HG02885 (cell line): ENCODE measurements at regions not wholly inside any gene's neighbourhood (a gene's known extent, or its start where the extent isn't known, plus 50 kb on each side); places are given as distances from the start of the nearest gene placed in this dataset.

Source experiments
- ATAC-seq: cut with Tn5 transposase; IDR thresholded peaks from one replicate; pipeline ENCODE4 v1.9.1; 2021; ENCODE audit warnings: mild to moderate bottlenecking; ENCODE audit not compliant: unreplicated experiment, poor library complexity

DNA sequence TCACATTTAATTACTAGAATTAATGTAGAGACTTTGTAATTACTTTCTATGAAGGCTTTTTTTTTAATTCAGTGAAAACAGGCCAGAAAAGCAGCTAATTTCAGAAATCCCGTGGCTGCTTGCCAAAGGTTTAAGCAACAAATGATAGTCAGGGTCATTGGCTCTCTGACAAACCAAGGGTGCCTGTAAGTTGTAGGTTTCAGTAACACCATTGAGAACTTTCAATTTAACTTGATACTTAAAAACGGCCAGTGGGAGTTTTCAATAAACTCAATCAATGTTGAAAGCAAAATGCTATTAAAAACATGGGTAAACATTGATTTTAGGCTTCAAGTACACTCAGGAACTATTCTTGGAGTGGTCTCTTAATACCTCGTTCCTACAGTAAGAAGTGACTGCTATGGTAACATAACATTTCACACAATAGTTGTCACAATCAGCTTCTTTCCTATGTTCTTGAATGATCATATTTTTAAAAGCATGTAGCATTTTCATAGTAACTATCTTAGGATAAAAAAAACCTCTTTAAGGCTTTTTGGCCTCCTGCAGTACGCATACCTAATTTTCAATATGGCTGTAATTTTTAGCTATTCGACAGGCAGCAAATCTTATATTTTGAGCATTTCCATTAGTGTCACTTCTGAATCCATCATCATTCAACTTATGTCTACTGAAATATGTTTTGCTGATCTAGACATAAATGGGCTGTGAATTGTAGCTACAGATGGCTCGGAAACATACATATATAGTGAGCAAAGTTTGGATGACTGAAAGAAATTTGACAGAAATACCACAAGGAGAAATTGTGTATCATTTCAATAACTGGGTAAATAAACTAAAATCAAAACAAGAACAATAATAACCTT is 592.1 kb upstream of the GBE1 start:
- ATAC-seq, result no peak

GRCh38 chr3:82347585-82347984 is 586.1 kb upstream of the GBE1 start:
- no peak for ATAC-seq

- ATAC-seq, result no peak
Measured at GRCh38 chr3:82342521-82342920, 581.1 kb upstream of the GBE1 start.

DNA sequence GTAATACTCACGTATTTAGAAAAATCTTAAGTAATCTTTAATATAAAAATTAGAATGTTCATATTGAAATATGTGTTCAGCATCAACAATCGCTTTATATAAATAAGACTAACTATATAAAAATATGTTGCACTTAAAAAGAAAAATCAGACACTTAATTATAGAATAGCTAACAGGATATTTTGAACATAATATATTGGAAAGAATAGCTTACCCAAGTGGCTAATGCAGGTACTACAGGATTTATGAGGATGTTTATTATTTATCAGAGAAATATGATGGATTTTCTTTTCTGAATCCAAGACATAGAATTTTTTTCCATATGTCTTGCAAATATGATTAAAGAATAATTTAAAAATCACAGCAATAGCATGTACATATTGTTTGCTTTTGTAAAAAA is 567.9 kb upstream of the GBE1 start:
- no peak for ATAC-seq

- ATAC-seq, result no peak
Measured at GRCh38 chr3:82311901-82312300, 550.5 kb upstream of the GBE1 start.

- ATAC-seq, result no peak
Measured at GRCh38 chr3:82308755-82309154, 547.3 kb upstream of the GBE1 start.

DNA sequence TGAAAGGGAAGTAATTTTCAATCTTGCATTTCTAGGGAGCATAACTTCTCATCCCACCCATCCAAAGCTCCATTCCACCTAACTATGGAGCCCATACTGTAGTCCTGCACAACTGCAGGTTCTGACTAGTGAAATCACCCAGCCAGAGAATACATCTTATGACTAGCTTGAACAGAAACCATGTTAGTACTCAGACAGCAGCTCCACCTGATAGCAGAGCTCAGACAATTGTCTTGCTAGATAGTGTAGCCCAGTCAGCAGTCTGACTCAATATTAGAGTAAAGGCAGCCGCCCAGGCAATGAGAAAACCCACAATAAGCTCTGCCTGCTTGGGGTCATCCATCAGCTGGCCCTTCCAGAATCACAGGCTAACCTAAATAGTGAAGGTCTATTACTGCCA is 544.7 kb upstream of the GBE1 start:
- ATAC-seq, result no peak

DNA sequence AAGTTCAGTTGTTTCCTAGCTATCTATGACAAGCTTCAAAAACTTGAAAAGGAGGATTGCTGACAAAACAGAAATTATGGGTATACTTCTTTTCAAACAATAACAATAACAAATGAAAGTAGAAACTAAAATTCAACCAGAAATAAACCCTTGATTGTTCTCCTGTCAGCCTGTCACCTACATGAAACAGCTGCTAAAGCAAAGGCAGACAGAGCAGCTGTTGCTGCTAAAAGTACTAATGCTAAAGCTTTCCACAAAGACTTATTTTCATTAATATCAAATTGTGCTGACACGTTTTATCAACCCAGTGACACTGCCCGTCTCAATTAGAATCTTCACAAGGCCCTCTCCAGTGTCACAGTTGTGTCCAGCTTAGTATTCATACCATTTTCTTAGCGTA is 533.2 kb upstream of the GBE1 start:
- ATAC-seq, result no peak

GRCh38 chr3:82293867-82294266 is 532.4 kb upstream of the GBE1 start:
- peak; percentile 67 for ATAC-seq

DNA sequence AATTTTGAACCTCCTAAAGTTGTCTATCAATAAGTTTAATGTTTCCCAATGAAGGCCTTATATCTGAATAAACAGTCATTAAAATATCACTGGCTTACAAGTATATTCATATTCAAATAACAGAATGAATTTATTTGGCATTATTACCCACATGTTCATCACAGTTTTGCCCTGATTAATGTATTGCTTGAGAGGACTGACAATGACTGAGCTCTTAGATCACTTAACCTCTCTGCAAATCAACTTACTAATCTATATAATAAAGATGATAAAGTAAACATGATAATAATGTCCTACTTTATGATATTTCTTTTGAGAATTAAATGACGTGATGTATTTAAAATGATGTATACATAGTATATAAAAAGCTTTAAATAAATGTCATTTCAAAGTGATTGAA is 532.0 kb upstream of the GBE1 start:
- ATAC-seq, result no peak

GRCh38 chr3:82287562-82287961 is 526.1 kb upstream of the GBE1 start:
- no peak for ATAC-seq

GRCh38 chr3:82281205-82281604 is 519.8 kb upstream of the GBE1 start:
- ATAC-seq, result no peak

- ATAC-seq, result no peak
Measured at GRCh38 chr3:82276992-82277391, 515.5 kb upstream of the GBE1 start.

GRCh38 chr3:82274897-82275296 is 513.5 kb upstream of the GBE1 start:
- ATAC-seq, result no peak

DNA sequence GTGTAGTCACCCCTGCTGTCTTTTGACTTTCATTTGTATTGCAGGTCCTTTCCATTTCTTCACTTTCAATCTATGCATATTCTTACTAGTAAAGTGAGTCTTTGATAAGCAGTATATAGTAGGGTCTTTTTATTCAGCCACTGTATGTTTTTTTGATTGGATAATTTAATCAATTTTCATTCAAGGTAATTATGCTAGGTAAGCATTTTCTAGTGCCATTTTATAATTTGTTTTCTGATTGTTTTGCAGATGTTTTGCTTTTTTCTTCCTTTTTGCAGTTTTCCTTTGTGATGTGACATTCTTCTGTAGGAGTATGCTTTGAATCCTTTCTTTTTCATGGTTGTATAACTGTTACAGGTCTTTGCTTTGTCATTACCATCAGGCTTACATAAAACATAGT is 504.3 kb upstream of the GBE1 start:
- ATAC-seq, result no peak

DNA sequence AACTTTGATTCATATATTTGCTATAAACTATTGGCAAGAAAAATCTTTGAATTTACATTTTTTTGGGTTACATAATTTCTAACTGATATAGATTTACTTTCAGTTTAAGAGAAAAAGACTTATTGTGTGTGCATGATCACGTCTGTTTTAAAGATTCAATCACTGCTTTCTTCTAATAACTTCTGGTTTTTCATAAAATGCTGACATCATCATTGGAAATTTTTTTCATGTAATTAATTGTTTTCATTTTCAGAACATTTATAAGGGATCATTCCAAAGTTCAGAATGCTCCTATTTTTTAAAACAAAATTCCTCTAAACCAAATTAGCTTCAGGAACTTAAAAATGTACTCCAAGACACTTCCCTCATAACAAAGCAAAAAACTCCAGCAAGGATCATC is 500.7 kb upstream of the GBE1 start:
- ATAC-seq, result no peak

- ATAC-seq, result no peak
Measured at GRCh38 chr3:82261637-82262036, 500.2 kb upstream of the GBE1 start.

- no peak for ATAC-seq
Measured at GRCh38 chr3:82261013-82261412, 499.6 kb upstream of the GBE1 start.

DNA sequence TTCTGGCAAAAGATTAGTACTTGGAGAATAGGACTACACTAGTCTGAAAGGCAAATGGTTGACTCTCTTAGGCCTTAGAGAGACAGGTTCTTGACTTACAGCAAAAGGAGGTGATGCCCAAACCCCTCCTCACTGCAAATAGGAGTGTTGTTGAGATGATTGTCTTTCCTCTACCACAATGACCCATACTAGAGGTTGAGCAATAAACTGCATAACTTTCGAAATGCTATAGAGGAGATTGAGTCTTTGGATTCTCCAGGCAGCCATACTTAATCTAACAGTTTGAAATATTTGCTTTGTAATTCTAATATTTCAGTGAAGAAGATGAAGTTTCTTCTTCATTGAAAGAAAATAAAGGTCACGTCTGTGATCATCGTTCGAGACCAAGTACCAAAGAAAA is 498.5 kb upstream of the GBE1 start:
- ATAC-seq, result no peak

DNA sequence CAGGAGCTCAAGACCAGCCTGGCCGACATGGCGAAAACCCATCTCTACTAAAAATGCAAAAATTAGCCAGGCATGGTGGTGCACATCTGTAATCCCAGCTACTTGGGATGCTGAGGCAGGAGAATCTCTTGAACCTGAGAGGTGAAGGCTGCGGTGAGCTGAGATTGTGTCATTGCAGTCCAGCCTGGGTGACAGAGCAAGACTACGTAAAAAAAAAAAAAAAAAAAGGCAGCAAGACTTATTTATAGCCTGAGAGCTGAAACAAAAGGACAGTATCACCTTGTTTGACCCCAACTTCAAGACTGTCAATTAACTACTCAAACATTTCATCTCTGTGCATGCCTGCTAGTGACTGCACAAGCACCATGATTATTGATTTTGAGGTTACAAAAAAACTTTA is 478.9 kb upstream of the GBE1 start:
- no peak for ATAC-seq

GRCh38 chr3:82236257-82236656 is 474.8 kb upstream of the GBE1 start:
- ATAC-seq, result no peak

DNA sequence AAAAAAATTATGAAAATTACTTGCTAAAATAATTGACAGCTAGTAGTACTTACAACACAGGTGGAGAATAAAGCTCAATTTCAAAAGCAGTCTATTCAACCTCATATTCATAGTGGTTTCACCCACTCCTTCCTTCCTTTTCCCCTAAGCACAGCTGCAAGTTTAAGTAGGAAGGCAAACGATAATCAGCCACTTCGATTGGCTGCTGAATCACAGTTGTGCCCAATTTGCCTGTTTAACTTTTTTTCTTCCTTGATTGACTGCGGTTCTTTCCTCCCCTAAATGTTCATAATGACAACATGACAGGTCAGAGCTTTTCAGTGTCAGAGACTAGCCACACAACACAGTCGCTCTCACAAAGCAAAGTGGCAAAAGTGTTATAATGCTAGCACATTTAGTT is 468.0 kb upstream of the GBE1 start:
- ATAC-seq, result peak; percentile 87
